ENCODE measurements at regions not wholly inside any gene's neighbourhood (a gene's known extent, or its start where the extent isn't known, plus 50 kb on each side); places are given as distances from the start of the nearest gene placed in this dataset.

GRCh38 chr20:11267131-11267761, 593.4 kb upstream of the JAG1 start:
- peak; percentile 31 for DNase-seq

- DNase-seq: no peak
Measured at GRCh38 chr20:11267762-11268335, 594.0 kb upstream of the JAG1 start.

- DNase-seq: no peak
Measured at GRCh38 chr20:11270566-11270965, 596.8 kb upstream of the JAG1 start.

GRCh38 chr20:11271319-11271718, 597.5 kb upstream of the JAG1 start:
- no peak for DNase-seq

- DNase-seq: no peak
Measured at GRCh38 chr20:11271920-11272594, 598.3 kb upstream of the JAG1 start.

- DNase-seq: peak; percentile 75
Measured at GRCh38 chr20:11274141-11274594, 600.4 kb upstream of the JAG1 start.

- no peak for DNase-seq
Measured at GRCh38 chr20:11275740-11276139, 601.9 kb upstream of the JAG1 start.

GRCh38 chr20:11277170-11277569, 603.4 kb upstream of the JAG1 start:
- no peak for DNase-seq

- no peak for DNase-seq
Measured at GRCh38 chr20:11277858-11278257, 604.1 kb upstream of the JAG1 start.

- DNase-seq: no peak
Measured at GRCh38 chr20:11278461-11278860, 604.7 kb upstream of the JAG1 start.

GRCh38 chr20:11281240-11281639, 607.4 kb upstream of the JAG1 start:
- no peak for DNase-seq

- no peak for DNase-seq
Measured at GRCh38 chr20:11281768-11282167, 608.0 kb upstream of the JAG1 start.

GRCh38 chr20:11287126-11287525, 613.3 kb upstream of the JAG1 start:
- DNase-seq: no peak

GRCh38 chr20:11296221-11296620, 621.5 kb upstream of the BTBD3 start:
- DNase-seq: no peak

- no peak for DNase-seq
Measured at GRCh38 chr20:11296951-11297350, 620.7 kb upstream of the BTBD3 start.

- DNase-seq: no peak
Measured at GRCh38 chr20:11301699-11302098, 616.0 kb upstream of the BTBD3 start.

- DNase-seq: no peak
Measured at GRCh38 chr20:11302436-11302835, 615.3 kb upstream of the BTBD3 start.

- DNase-seq: no peak
Measured at GRCh38 chr20:11304795-11305194, 612.9 kb upstream of the BTBD3 start.

- DNase-seq: no peak
Measured at GRCh38 chr20:11305406-11305805, 612.3 kb upstream of the BTBD3 start.

- no peak for DNase-seq
Measured at GRCh38 chr20:11311659-11312224, 606.0 kb upstream of the BTBD3 start.

GRCh38 chr20:11315525-11315924, 602.2 kb upstream of the BTBD3 start:
- no peak for DNase-seq

GRCh38 chr20:11316244-11316643, 601.4 kb upstream of the BTBD3 start:
- DNase-seq: no peak

GRCh38 chr20:11320033-11320432, 597.7 kb upstream of the BTBD3 start:
- no peak for DNase-seq

- no peak for DNase-seq
Measured at GRCh38 chr20:11323816-11324215, 593.9 kb upstream of the BTBD3 start.
